A673 (cell line): ENCODE measurements at regions not wholly inside any gene's neighbourhood (a gene's known extent, or its start where the extent isn't known, plus 50 kb on each side); places are given as distances from the start of the nearest gene placed in this dataset.

Source experiments
- BruUV-seq: library from RNA; stranded (reverse); fragments of 400-500 nt; replicated peaks from 2 replicates; lab custom pipeline; 2021; lab: Mats Ljungman, UMichigan
- CTCF ChIA-PET: fragments of 300-600 bp; sonication (Branson Sonifier 250); formaldehyde crosslinking; loops from one replicate; lab custom pipeline; 2022; ENCODE audit warnings: antibody characterized with exemption; lab: Charles Lee
- POLR2A ChIA-PET: fragments of 300-600 bp; sonication (Branson Sonifier 250); formaldehyde crosslinking; loops from one replicate; lab custom pipeline; 2022; ENCODE audit warnings: antibody characterized with exemption; ENCODE audit not compliant: low non-redundant PET; lab: Charles Lee
- DNase-seq: peaks from one replicate; pipeline ENCODE4 v3.0.0-alpha.2; 2015; ENCODE audit warnings: low spot score
- H3K27ac ChIP-seq: fragments of 200-600 bp; sonication (generic); 2 replicates; pipeline ENCODE4 v1.5.1; 2016; ENCODE audit warnings: mixed run types, low read depth, mild to moderate bottlenecking, mixed read lengths, antibody characterized with exemption, low read length; ENCODE audit not compliant: poor library complexity, severe bottlenecking
- H3K27me3 ChIP-seq: fragments of 200-600 bp; sonication (generic); replicated peaks from 2 replicates; pipeline ENCODE4 v1.6.1; 2017; ENCODE audit warnings: mixed run types, low read depth, mild to moderate bottlenecking, mixed read lengths, antibody characterized with exemption, low read length; ENCODE audit not compliant: insufficient read depth, poor library complexity
- H3K36me3 ChIP-seq: fragments of 200-600 bp; sonication (generic); 2 replicates; pipeline ENCODE4 v1.6.1; 2016; ENCODE audit warnings: mixed run types, mild to moderate bottlenecking, mixed read lengths, antibody characterized with exemption, low read length; ENCODE audit not compliant: insufficient read depth, poor library complexity, severe bottlenecking
- H3K4me1 ChIP-seq: fragments of 200-600 bp; sonication (generic); 2 replicates; pipeline ENCODE4 v1.6.1; 2017; ENCODE audit warnings: mixed run types, mild to moderate bottlenecking, mixed read lengths, antibody characterized with exemption, low read length; ENCODE audit not compliant: insufficient read depth, poor library complexity, severe bottlenecking
- H3K4me3 ChIP-seq: fragments of 200-600 bp; sonication (generic); 2 replicates; pipeline ENCODE4 v1.5.1; 2016; ENCODE audit warnings: low read depth, mixed run types, mild to moderate bottlenecking, mixed read lengths, low read length; ENCODE audit not compliant: poor library complexity, severe bottlenecking
- H3K9me3 ChIP-seq: fragments of 200-600 bp; sonication (generic); 2 replicates; pipeline ENCODE4 v1.6.1; 2016; ENCODE audit warnings: mixed run types, low read depth, mild to moderate bottlenecking, mixed read lengths, antibody characterized with exemption, low read length; ENCODE audit not compliant: poor library complexity, severe bottlenecking
- EZH2 ChIP-seq: fragments of 200-600 bp; sonication (generic); IDR thresholded peaks from 2 replicates; pipeline ENCODE4 v1.6.1; 2017; ENCODE audit warnings: borderline replicate concordance, low read depth, mild to moderate bottlenecking, mixed read lengths, antibody characterized with exemption, low read length; ENCODE audit not compliant: poor library complexity, severe bottlenecking
- intact Hi-C: fragments of 100-400 bp; cut with micrococcal nuclease; formaldehyde crosslinking; loops from one replicate; pipeline ENCODE4 v1.10.0; 2022; ENCODE audit not compliant: unreplicated experiment
- TF ChIP-seq, protein P1 (sequence below): fragments of 300-800, 200-600 bp; sonication (generic); conservative IDR thresholded peaks from 2 replicates; pipeline ENCODE4 v1.5.1; 2017; ENCODE audit warnings: low read depth, mild to moderate bottlenecking, antibody characterized with exemption, low read length, moderate library complexity, mixed read lengths

DNA sequence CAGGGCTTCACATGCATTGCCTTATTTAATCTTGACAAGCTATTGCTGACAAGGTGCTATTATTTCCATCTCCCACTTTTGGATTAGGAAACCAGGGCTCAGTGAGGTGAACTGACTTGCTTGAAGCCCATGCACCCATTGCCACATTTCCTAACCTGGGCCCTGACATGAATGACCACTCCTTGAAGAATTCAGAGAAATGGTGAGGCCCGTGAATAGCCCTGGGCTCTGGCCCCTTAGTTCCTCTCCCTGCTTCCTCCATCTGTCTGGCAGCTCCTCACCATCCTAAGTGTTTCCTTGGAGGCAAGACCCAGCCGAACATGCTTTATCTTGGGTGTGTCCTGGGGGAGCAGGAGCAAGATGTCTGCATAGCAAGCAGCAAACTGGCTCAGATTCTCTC lies 56.1 kb upstream of the NECTIN1 start:
- ChIA-PET CTCF (no interaction called here), POLR2A (no interaction called here)
- Histone ChIP-seq H3K9me3 (no peaks in the 10 kb centered on the region), H3K27me3 (no peaks in the 10 kb centered on the region), H3K27ac (no peak overlapping the region), H3K4me1 (no peaks in the 10 kb centered on the region), H3K4me3 (no peak overlapping the region), H3K36me3 (no peaks in the 10 kb centered on the region)
- intact Hi-C loops: no loop called here
- DNase-seq: no peak
- no TSS peak for BruUV-seq
- TF ChIP-seq EZH2: no peak
- TF ChIP-seq, protein P1, sequence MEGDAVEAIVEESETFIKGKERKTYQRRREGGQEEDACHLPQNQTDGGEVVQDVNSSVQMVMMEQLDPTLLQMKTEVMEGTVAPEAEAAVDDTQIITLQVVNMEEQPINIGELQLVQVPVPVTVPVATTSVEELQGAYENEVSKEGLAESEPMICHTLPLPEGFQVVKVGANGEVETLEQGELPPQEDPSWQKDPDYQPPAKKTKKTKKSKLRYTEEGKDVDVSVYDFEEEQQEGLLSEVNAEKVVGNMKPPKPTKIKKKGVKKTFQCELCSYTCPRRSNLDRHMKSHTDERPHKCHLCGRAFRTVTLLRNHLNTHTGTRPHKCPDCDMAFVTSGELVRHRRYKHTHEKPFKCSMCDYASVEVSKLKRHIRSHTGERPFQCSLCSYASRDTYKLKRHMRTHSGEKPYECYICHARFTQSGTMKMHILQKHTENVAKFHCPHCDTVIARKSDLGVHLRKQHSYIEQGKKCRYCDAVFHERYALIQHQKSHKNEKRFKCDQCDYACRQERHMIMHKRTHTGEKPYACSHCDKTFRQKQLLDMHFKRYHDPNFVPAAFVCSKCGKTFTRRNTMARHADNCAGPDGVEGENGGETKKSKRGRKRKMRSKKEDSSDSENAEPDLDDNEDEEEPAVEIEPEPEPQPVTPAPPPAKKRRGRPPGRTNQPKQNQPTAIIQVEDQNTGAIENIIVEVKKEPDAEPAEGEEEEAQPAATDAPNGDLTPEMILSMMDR: no peak

DNA sequence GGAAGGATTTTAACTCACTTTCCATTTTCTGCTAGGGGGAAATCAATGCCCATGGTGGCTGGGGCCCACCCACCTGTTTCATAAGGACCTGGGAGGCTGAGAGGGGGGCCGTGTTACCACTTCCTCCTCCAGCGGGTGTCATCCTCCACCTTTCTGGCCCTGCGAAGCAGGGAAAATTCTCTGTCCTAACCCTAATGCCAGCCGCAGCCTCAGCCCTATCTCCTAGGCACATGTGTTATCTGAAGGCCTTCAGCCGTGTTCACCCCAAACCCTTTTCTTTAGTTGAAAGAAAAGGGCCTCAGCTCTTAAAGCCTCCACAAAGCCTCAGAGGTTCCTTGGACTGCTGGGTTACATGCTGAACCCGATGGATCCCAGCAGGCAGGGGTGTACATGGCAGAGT lies 55.4 kb upstream of the NECTIN1 start:
- Histone ChIP-seq H3K27me3 (no peaks in the 10 kb centered on the region), H3K9me3 (no peaks in the 10 kb centered on the region), H3K4me3 (no peak overlapping the region), H3K4me1 (no peaks in the 10 kb centered on the region), H3K27ac (no peak overlapping the region), H3K36me3 (no peaks in the 10 kb centered on the region)
- DNase-seq: no peak
- ChIA-PET POLR2A (no interaction called here), CTCF (no interaction called here)
- BruUV-seq: no TSS peak
- TF ChIP-seq EZH2: no peak
- TF ChIP-seq, protein P1: no peak
- intact Hi-C loops: no loop called here

DNA sequence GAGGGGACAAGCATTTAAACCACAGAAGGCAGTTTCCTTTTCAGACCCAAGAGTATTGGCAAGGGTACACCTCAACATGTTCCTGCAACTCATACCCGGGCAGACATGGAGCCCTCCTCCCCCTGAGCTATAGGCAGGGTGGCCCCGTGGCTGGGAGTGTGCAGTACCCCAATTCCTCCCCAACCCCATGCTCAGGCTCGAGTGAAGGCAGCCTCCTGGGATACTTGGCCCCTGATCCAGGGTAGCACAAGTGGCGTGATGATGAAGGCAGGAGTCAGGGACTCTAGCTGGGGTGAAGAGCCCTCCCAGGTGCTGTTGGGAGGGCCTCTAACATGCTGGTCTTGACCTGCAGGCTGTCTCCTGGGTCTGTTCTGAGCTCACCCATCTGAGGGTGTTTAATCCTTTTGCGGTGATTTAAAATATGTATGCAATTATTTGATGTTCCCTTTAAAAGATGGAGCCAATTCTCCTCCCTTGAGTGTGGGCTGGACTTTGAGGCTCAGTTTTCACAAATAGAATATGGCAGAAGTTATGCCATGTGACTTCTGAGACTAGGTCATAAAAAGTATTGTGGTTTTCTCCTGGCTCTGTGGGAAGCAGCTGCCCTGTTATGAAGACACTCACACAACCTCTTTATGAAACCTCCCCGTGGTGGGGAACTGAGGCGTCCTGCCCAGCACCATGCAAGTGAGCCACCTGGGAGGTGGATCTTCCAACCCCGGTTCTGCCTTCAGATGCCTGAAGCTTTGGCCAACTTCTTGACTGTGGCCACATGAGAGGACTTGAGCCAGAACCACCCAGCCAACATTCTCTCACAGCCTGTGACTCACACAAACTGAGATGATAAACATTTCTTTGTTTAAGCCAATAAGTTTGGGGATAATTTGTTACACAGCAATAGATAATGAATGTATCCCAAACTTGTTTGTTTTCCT lies 54.7 kb upstream of the NECTIN1 start:
- Histone ChIP-seq H3K27ac (no peak overlapping the region), H3K4me1 (no peaks in the 10 kb centered on the region), H3K27me3 (no peaks in the 10 kb centered on the region), H3K36me3 (no peaks in the 10 kb centered on the region), H3K9me3 (no peaks in the 10 kb centered on the region), H3K4me3 (no peak overlapping the region)
- no peak for DNase-seq
- ChIA-PET POLR2A (no interaction called here), CTCF (no interaction called here)
- no peak for TF ChIP-seq EZH2
- TF ChIP-seq, protein P1: no peak
- intact Hi-C loops: no loop called here
- BruUV-seq: no TSS peak
